ENCODE measurements at regions not wholly inside any gene's neighbourhood (a gene's known extent, or its start where the extent isn't known, plus 50 kb on each side); places are given as distances from the start of the nearest gene placed in this dataset.

GRCh38 chr6:169044381-169045230 is 209.0 kb downstream of the THBS2 start:
- H2AFZ ChIP-seq (ENCODE audit: insufficient read depth, low read depth, low read length, poor library complexity, severe bottlenecking) = no peak overlapping the region
- Mint-ChIP-seq H3K27me3 (no peaks in the 10 kb centered on the region), H3K4me3 (no peak overlapping the region), H3K4me1 (no peaks in the 10 kb centered on the region), H3K27ac (no peak overlapping the region), H3K9me3 (ENCODE audit: insufficient read depth) (no peaks in the 10 kb centered on the region)
- CTCF ChIA-PET = no interaction called here
- peaks cover 0 to 3% (median 0%) of the 10 kb centered on the region in 3 donors for H3K9me3 ChIP-seq (ENCODE audit: control extremely low read depth in 1 of 3, control insufficient read depth in 2 of 3, insufficient read depth in 1 of 3, low read length in 2 of 3)
- no peaks in the 10 kb centered on the region for H4K20me1 ChIP-seq (ENCODE audit: control insufficient read depth, insufficient read depth, low read length, poor library complexity, severe bottlenecking)
- no peak overlapping the region for H3K4me3 ChIP-seq (ENCODE audit: control extremely low read depth in 1 of 5, extremely low read depth in 1 of 5, insufficient read depth in 1 of 5, low read depth in 2 of 5, low read length in 4 of 5)
- TF ChIP-seq EZH2 (IDR thresholded peaks at IDR 0.05; ENCODE audit: borderline replicate concordance, insufficient read depth, low read depth, low read length, poor library complexity, severe bottlenecking) = no peak
- TF ChIP-seq, protein P1, sequence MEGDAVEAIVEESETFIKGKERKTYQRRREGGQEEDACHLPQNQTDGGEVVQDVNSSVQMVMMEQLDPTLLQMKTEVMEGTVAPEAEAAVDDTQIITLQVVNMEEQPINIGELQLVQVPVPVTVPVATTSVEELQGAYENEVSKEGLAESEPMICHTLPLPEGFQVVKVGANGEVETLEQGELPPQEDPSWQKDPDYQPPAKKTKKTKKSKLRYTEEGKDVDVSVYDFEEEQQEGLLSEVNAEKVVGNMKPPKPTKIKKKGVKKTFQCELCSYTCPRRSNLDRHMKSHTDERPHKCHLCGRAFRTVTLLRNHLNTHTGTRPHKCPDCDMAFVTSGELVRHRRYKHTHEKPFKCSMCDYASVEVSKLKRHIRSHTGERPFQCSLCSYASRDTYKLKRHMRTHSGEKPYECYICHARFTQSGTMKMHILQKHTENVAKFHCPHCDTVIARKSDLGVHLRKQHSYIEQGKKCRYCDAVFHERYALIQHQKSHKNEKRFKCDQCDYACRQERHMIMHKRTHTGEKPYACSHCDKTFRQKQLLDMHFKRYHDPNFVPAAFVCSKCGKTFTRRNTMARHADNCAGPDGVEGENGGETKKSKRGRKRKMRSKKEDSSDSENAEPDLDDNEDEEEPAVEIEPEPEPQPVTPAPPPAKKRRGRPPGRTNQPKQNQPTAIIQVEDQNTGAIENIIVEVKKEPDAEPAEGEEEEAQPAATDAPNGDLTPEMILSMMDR (IDR thresholded peaks at IDR 0.05) = no peak
- POLR2A ChIA-PET = no interaction called here
- intact Hi-C loops (cut with micrococcal nuclease) = no loop called here
- no peaks in the 10 kb centered on the region for H3K36me3 ChIP-seq (replicated peaks in 1 of 2; ENCODE audit: control extremely low read depth in 1 of 2, control insufficient read depth in 1 of 2, extremely low read depth in 1 of 2, insufficient read depth in 2 of 2, low read length in 1 of 2)
- H3K27ac ChIP-seq (ENCODE audit: low read length in 2 of 2) = no peak overlapping the region
- H3K27me3 ChIP-seq (replicated peaks in 1 of 4; ENCODE audit: control extremely low read depth in 1 of 4, control insufficient read depth in 3 of 4, insufficient read depth in 4 of 4, low read length in 3 of 4) = no peaks in the 10 kb centered on the region
- ATAC-seq (ENCODE audit: low read depth) (no peak), DNase-seq (no peak)
- 88% methylated on average over 7 of the region's 14 CpGs for WGBS (ENCODE audit: insufficient coverage)
- no peaks in the 10 kb centered on the region for H3K79me2 ChIP-seq (ENCODE audit: control insufficient read depth, insufficient read depth, low read length)
- no peaks in the 10 kb centered on the region for H3K4me1 ChIP-seq (ENCODE audit: control insufficient read depth in 2 of 2, insufficient read depth in 2 of 2, low read length in 2 of 2)
- H3K9ac ChIP-seq (ENCODE audit: low read length) = no peak overlapping the region
- no peak overlapping the region for H3K4me2 ChIP-seq (replicated peaks; ENCODE audit: low read depth, low read length, poor library complexity, severe bottlenecking)

DNA sequence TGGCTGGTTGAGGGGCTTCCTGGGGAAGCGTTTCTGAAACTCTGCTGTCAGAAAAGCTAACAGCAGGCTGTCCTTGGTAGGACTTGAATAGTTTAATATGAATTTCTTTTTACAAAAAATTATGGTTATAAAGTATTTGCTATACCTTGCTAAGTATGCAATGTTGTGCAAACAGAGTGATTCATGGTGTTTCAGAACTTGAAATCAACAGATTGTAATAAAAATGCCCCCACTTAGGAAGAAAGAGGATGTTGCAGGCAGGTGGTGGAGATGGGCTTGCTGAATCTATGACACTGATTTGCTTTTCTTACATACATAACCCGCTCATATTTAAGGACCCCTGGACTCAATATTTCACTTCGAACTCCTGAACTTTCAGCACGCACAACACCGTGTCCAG is 211.6 kb downstream of the THBS2 start:
- peaks cover 0 to 4% (median 3%) of the 10 kb centered on the region in 3 donors for H3K9me3 ChIP-seq (ENCODE audit: control extremely low read depth in 1 of 3, control insufficient read depth in 2 of 3, insufficient read depth in 1 of 3, low read length in 2 of 3)
- no peak overlapping the region for H3K4me3 Mint-ChIP-seq
- CTCF ChIA-PET = no interaction called here
- no peaks in the 10 kb centered on the region for H3K79me2 ChIP-seq (ENCODE audit: control insufficient read depth, insufficient read depth, low read length)
- no peaks in the 10 kb centered on the region for H3K27me3 ChIP-seq (replicated peaks in 1 of 4; ENCODE audit: control extremely low read depth in 1 of 4, control insufficient read depth in 3 of 4, insufficient read depth in 4 of 4, low read length in 3 of 4)
- intact Hi-C loops (cut with micrococcal nuclease) = no loop called here
- no peak overlapping the region for H3K4me3 ChIP-seq (ENCODE audit: control extremely low read depth in 1 of 5, extremely low read depth in 1 of 5, insufficient read depth in 1 of 5, low read depth in 2 of 5, low read length in 4 of 5)
- no peaks in the 10 kb centered on the region for H3K27me3 Mint-ChIP-seq
- no peaks in the 10 kb centered on the region for H3K36me3 ChIP-seq (replicated peaks in 1 of 2; ENCODE audit: control extremely low read depth in 1 of 2, control insufficient read depth in 1 of 2, extremely low read depth in 1 of 2, insufficient read depth in 2 of 2, low read length in 1 of 2)
- TF ChIP-seq, protein P1 (IDR thresholded peaks at IDR 0.05) = no peak
- TF ChIP-seq EZH2 (IDR thresholded peaks at IDR 0.05; ENCODE audit: borderline replicate concordance, insufficient read depth, low read depth, low read length, poor library complexity, severe bottlenecking) = no peak
- no peak overlapping the region for H3K9ac ChIP-seq (ENCODE audit: low read length)
- H3K4me1 ChIP-seq (ENCODE audit: control insufficient read depth in 2 of 2, insufficient read depth in 2 of 2, low read length in 2 of 2) = no peaks in the 10 kb centered on the region
- no peak overlapping the region for H3K27ac Mint-ChIP-seq
- no peak overlapping the region for H2AFZ ChIP-seq (ENCODE audit: insufficient read depth, low read depth, low read length, poor library complexity, severe bottlenecking)
- POLR2A ChIA-PET = no interaction called here
- H3K9me3 Mint-ChIP-seq (ENCODE audit: insufficient read depth) = peaks cover 3% of the 10 kb centered on the region
- WGBS (ENCODE audit: insufficient coverage) = no CpG with 5 or more reads among the region's 5 CpGs
- no peak overlapping the region for H3K4me2 ChIP-seq (replicated peaks; ENCODE audit: low read depth, low read length, poor library complexity, severe bottlenecking)
- no peaks in the 10 kb centered on the region for H3K4me1 Mint-ChIP-seq
- no peaks in the 10 kb centered on the region for H4K20me1 ChIP-seq (ENCODE audit: control insufficient read depth, insufficient read depth, low read length, poor library complexity, severe bottlenecking)
- no peak overlapping the region for H3K27ac ChIP-seq (ENCODE audit: low read length in 2 of 2)
- ATAC-seq (ENCODE audit: low read depth) = no peak
- DNase-seq = no peak

Data from B cell (primary cell).